ENCODE measurements at regions not wholly inside any gene's neighbourhood (a gene's known extent, or its start where the extent isn't known, plus 50 kb on each side); places are given as distances from the start of the nearest gene placed in this dataset.

DNA sequence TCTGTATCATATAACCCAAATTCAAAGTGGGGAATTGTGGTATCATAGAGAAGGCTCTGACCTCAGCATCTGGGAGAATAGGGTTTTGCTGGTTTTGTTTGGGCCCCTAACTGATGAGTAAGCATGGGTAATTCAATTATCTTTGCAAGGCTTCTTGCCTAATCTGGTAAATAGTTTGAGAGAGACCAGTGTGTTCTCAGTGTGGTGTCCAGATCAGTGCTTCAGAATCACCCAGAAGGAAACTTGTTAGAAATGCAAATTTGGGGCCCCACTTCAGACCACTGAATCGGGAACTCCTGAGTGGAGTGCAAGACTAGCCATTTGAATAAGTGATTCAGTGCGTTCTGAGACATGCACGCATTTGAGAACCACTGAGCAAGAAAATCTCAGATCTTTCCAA, 282.7 kb downstream of the EPHA4 start:
- no peak overlapping the region for H3K27ac ChIP-seq
- TF ChIP-seq ZFX (IDR thresholded peaks at IDR 0.05; ENCODE audit: borderline replicate concordance) = no peak
- TF ChIP-seq, protein P1, sequence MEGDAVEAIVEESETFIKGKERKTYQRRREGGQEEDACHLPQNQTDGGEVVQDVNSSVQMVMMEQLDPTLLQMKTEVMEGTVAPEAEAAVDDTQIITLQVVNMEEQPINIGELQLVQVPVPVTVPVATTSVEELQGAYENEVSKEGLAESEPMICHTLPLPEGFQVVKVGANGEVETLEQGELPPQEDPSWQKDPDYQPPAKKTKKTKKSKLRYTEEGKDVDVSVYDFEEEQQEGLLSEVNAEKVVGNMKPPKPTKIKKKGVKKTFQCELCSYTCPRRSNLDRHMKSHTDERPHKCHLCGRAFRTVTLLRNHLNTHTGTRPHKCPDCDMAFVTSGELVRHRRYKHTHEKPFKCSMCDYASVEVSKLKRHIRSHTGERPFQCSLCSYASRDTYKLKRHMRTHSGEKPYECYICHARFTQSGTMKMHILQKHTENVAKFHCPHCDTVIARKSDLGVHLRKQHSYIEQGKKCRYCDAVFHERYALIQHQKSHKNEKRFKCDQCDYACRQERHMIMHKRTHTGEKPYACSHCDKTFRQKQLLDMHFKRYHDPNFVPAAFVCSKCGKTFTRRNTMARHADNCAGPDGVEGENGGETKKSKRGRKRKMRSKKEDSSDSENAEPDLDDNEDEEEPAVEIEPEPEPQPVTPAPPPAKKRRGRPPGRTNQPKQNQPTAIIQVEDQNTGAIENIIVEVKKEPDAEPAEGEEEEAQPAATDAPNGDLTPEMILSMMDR (IDR thresholded peaks at IDR 0.05) = no peak

DNA sequence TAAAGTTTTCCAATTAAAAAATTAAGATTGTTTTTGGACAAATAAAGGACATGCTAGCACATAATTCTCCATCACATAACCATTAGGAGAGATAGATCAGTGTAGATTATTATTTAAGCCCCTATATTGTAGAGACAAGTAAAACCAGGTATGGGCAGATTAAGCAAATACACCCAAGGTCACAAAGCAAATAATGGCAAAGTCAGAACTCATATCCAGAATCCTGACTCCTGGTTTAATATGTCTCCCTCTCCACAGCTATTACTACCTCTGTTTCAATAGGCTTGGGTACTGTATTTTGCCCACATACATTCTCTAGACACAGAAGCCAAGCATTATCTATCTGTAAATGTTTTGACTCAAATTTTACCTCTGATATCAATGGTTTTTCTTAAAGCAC, 282.3 kb downstream of the EPHA4 start:
- TF ChIP-seq ZFX (IDR thresholded peaks at IDR 0.05; ENCODE audit: borderline replicate concordance) = no peak
- TF ChIP-seq, protein P1 (IDR thresholded peaks at IDR 0.05) = no peak

DNA sequence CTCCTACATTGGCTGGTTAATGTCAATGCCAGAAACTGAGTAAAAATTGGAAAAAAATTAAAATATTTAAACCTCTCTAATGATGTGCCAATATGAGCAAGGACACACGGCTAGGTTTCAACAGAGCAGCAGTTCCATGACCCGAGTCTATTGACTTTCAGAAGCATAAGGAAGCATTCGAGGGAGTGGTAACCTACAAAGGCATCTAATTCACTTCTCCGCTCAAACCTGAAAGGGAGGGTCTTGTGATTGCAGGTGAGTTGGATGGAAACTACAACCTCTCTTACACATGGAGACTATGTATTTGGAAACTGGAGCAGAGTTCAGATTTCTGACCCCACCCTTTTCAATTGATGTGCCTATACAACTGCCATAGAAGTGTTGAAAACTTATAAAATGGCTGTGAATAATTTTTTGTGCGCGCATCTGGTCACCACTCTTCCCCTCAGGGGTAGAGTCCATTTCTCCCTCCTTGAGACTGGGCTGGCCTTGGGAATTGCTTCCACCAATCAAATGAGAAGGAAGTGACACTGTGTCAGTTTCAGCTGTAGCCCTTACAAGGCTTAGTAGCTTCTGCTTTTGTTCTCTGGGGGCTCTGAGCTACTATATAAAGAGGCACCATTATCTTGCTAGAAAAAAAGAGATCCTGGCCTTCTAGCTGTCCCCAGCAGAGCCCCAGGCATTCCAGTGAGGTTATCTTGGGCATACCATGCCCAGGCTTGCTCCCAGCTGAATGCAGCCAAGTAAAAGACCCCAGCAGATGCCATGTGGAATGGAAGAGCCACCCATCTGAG, 278.0 kb downstream of the EPHA4 start:
- TF ChIP-seq, protein P1 (IDR thresholded peaks at IDR 0.05) = no peak
- no peak overlapping the region for H3K27ac ChIP-seq

More for the DNA sequence above, 282.3 kb downstream of the EPHA4 start:
- H3K27ac ChIP-seq = no peak overlapping the region

DNA sequence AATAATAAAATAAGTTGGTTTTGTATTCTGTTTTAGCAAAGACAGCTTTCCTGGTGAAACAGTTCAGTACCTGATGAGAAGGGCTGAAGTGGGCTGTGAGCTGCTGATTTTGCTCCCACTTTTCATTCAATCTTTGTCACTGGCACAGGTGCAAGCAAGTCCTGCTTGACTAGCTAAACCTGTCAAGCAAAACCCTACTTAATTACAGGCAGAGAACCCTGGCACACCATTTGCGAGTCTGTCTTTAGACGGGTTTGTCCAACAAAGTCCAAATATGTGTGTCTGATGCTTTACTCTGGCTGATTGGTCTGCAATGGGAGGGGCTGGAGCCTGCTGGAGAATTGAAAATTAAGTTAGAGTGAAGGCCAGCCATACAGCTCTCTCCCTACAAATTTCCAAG, 267.2 kb downstream of the EPHA4 start:
- TF ChIP-seq, protein P1 (IDR thresholded peaks at IDR 0.05) = no peak
- no peak overlapping the region for H3K27ac ChIP-seq

DNA sequence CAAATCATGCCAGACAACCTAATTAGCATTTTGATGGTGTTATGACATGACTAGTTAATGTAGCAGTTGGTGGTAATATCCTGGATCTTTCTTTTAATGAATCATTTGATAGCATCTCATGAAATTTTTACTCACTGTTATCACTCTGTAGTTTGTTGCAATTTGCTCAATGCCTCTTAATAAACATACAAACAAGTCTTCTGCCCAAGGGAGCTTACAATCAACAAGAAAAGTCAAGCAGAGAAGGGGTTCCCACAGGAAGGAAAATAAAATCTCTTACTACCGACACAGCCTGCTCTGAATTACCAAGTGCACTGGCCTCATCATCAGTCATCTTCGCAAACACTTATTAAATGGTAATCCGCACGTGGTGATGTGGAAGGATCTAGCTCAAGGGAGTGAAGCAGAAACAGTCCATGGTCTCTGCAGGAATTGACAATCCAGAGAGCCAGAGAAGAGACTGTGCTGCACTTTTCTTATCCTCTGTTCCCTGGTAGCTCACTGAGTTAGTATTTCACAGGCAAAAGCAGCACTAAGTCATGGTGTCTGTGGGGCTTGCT, 263.5 kb downstream of the EPHA4 start:
- TF ChIP-seq ZFX (IDR thresholded peaks at IDR 0.05; ENCODE audit: borderline replicate concordance) = no peak
- TF ChIP-seq, protein P1 (IDR thresholded peaks at IDR 0.05) = no peak
- H3K27ac ChIP-seq = no peak overlapping the region

DNA sequence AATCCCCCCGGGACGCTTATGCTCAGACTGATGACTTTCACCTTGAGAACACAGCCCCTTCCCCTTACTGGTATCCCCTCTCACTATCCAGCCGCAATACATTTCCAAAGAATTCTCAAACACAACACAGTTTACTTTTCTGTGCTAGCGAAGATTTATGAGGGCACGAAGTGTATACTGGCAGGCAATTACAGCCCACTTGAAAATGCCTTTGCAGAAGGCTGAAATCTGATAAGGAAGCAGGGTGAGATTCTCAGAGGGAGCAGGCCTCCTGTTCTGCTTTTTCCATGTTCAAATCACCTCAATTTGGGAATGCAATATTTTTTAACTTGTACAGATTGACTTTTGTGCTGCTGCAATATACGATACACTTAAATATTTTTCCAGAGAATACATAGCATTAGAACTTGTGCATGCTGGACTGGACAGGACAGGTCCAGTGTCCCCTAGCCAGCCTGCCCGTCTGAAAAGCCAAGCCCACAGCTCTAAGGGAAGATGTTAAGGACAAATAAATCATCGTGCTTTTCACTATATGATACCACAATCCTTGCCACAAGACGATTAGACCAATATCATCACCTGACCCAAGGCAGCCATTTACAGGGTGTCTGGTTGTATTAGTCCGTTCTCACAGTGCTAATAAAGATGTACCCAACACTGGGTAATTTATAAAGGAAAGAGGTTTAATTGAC, 262.1 kb downstream of the EPHA4 start:
- no peak for TF ChIP-seq ZFX (IDR thresholded peaks at IDR 0.05; ENCODE audit: borderline replicate concordance)
- TF ChIP-seq, protein P1 (IDR thresholded peaks at IDR 0.05) = no peak
- H3K27ac ChIP-seq = no peak overlapping the region

DNA sequence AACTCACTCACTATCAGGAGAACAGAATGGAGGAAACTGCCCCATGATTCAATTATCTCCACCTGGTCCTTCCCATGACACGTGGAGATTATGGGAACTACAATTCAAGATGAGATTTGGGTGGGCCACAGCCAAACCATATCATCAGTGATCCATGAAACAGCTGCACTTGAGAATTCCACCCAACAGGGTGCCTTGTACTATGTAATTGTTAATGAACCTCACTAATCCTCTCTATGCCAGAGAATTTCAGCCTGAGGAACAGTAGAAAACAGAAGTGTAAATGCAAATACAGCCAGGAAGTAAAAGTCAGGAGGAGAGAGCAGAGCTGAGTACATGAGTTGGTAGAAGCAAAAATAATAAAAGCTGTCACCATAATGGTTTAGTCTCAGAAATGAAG, 261.4 kb downstream of the EPHA4 start:
- TF ChIP-seq, protein P1 (IDR thresholded peaks at IDR 0.05) = no peak
- no peak for TF ChIP-seq ZFX (IDR thresholded peaks at IDR 0.05; ENCODE audit: borderline replicate concordance)
- H3K27ac ChIP-seq = no peak overlapping the region

Data from 22Rv1 (cell line).